NB4 (cell line): ENCODE measurements at regions not wholly inside any gene's neighbourhood (a gene's known extent, or its start where the extent isn't known, plus 50 kb on each side); places are given as distances from the start of the nearest gene placed in this dataset.

Experiments
- CTCF ChIP-seq: IDR thresholded peaks from one replicate; pipeline ENCODE4 v1.5.1; 2012; ENCODE audit warnings: low read depth, low read length
- POLR2A ChIP-seq: IDR thresholded peaks from 2 replicates; pipeline ENCODE4 v1.6.1; 2011; ENCODE audit warnings: mild to moderate bottlenecking; ENCODE audit not compliant: insufficient read length; ENCODE audit errors: extremely low read depth

GRCh38 chr16:87138738-87139267 lies 178.4 kb downstream of the C16orf95 start:
- TF ChIP-seq CTCF (no peak), POLR2A (no peak)
